ENCODE measurements at regions not wholly inside any gene's neighbourhood (a gene's known extent, or its start where the extent isn't known, plus 50 kb on each side); places are given as distances from the start of the nearest gene placed in this dataset.
"Not testable (repeated sequence)": the region's sequence is repeated elsewhere in the genome, so short reads cannot be mapped to it uniquely, and the experiment has no call there.

- no peak overlapping the region for H3K27ac ChIP-seq (ENCODE audit: low read length)
- H3K9ac ChIP-seq (ENCODE audit: low read depth, low read length) = no peak overlapping the region
- H3K4me3 ChIP-seq (ENCODE audit: low read length) = no peak overlapping the region
- no peaks in the 10 kb centered on the region for H3K4me1 ChIP-seq (ENCODE audit: insufficient read depth, low read length)
- no peaks in the 10 kb centered on the region for H3K27me3 ChIP-seq (ENCODE audit: insufficient read depth, low read length)
- H3K9me3 ChIP-seq (ENCODE audit: insufficient read depth, low read depth, low read length) = peaks cover 12% of the 10 kb centered on the region
- no peaks in the 10 kb centered on the region for H3K36me3 ChIP-seq (ENCODE audit: insufficient read depth, low read depth, low read length)
Observed at GRCh38 chr5:113721171-113721570, 207.7 kb downstream of the YTHDC2 start.

- H3K4me3 ChIP-seq (ENCODE audit: low read length) = no peak overlapping the region
- no peaks in the 10 kb centered on the region for H3K9me3 ChIP-seq (ENCODE audit: insufficient read depth, low read depth, low read length)
- H3K9ac ChIP-seq (ENCODE audit: low read depth, low read length) = no peak overlapping the region
- H3K4me1 ChIP-seq (ENCODE audit: insufficient read depth, low read length) = no peaks in the 10 kb centered on the region
- no peaks in the 10 kb centered on the region for H3K27me3 ChIP-seq (ENCODE audit: insufficient read depth, low read length)
- no peaks in the 10 kb centered on the region for H3K36me3 ChIP-seq (ENCODE audit: insufficient read depth, low read depth, low read length)
- no peak overlapping the region for H3K27ac ChIP-seq (ENCODE audit: low read length)
Observed at GRCh38 chr5:113723021-113723420, 209.5 kb downstream of the YTHDC2 start.

DNA sequence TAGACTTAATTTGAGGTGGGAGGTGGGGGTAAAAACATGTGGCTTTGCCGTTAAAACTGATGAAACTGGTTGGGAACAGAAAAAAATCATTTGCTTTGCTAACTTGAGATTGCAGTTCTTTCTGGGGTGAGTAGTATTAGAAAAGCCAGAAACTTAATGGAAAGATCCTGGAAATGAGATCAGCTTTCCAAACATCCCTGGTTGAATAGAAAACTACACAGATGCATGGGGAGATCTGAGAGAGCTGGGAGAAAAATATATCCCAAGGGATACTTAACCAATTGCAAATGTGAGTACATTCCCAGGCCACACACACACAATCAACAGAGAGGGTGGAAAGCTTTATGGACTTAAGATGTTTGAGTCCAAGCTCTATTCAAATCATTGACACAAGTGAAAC lies 222.3 kb downstream of the YTHDC2 start:
- no peaks in the 10 kb centered on the region for H3K9me3 ChIP-seq (ENCODE audit: insufficient read depth, low read depth, low read length)
- no peaks in the 10 kb centered on the region for H3K4me1 ChIP-seq (ENCODE audit: insufficient read depth, low read length)
- H3K9ac ChIP-seq (ENCODE audit: low read depth, low read length) = no peak overlapping the region
- H3K4me3 ChIP-seq (ENCODE audit: low read length) = no peak overlapping the region
- no peaks in the 10 kb centered on the region for H3K27me3 ChIP-seq (ENCODE audit: insufficient read depth, low read length)
- H3K27ac ChIP-seq (ENCODE audit: low read length) = no peak overlapping the region
- no peaks in the 10 kb centered on the region for H3K36me3 ChIP-seq (ENCODE audit: insufficient read depth, low read depth, low read length)

DNA sequence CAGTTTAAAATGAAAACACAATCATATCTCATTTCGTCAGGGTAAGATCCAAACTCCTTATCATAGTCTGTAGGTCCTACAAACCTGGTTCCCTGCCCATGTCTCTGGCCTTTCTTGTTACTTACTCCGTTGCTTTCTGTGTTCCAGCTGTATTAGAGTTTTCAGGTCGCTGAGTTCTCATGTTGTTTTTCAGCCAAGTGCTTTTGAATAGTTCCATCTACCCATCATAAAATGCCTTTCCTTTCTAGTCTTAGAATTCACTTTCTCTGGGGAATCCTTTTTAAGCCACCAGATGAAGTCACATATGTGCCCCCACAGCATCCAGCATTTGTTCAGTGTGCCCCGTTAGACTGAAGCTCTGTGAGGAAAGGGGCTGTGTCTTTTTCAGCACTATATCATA lies 228.7 kb downstream of the YTHDC2 start:
- no peaks in the 10 kb centered on the region for H3K4me1 ChIP-seq (ENCODE audit: insufficient read depth, low read length)

GRCh38 chr5:113742639-113743038 lies 229.1 kb downstream of the YTHDC2 start:
- Histone ChIP-seq H3K9me3 (ENCODE audit: insufficient read depth, low read depth, low read length) (no peaks in the 10 kb centered on the region), H3K27ac (ENCODE audit: low read length) (no peak overlapping the region), H3K27me3 (ENCODE audit: insufficient read depth, low read length) (no peaks in the 10 kb centered on the region), H3K4me1 (ENCODE audit: insufficient read depth, low read length) (no peaks in the 10 kb centered on the region), H3K36me3 (ENCODE audit: insufficient read depth, low read depth, low read length) (no peaks in the 10 kb centered on the region), H3K9ac (ENCODE audit: low read depth, low read length) (no peak overlapping the region), H3K4me3 (ENCODE audit: low read length) (no peak overlapping the region)

More for the DNA sequence above, 228.7 kb downstream of the YTHDC2 start:
- Histone ChIP-seq H3K9ac (ENCODE audit: low read depth, low read length) (no peak overlapping the region), H3K9me3 (ENCODE audit: insufficient read depth, low read depth, low read length) (no peaks in the 10 kb centered on the region), H3K4me3 (ENCODE audit: low read length) (no peak overlapping the region), H3K27ac (ENCODE audit: low read length) (no peak overlapping the region), H3K36me3 (ENCODE audit: insufficient read depth, low read depth, low read length) (no peaks in the 10 kb centered on the region), H3K27me3 (ENCODE audit: insufficient read depth, low read length) (no peaks in the 10 kb centered on the region)

GRCh38 chr5:113748403-113748802 lies 234.9 kb downstream of the YTHDC2 start:
- Histone ChIP-seq H3K27me3 (ENCODE audit: insufficient read depth, low read length) (no peaks in the 10 kb centered on the region), H3K9me3 (ENCODE audit: insufficient read depth, low read depth, low read length) (no peaks in the 10 kb centered on the region), H3K27ac (ENCODE audit: low read length) (no peak overlapping the region), H3K4me1 (ENCODE audit: insufficient read depth, low read length) (peaks cover 8% of the 10 kb centered on the region; the same call in 1 of the 2 replicates), H3K4me3 (ENCODE audit: low read length) (no peak overlapping the region), H3K36me3 (ENCODE audit: insufficient read depth, low read depth, low read length) (no peaks in the 10 kb centered on the region), H3K9ac (ENCODE audit: low read depth, low read length) (no peak overlapping the region)

DNA sequence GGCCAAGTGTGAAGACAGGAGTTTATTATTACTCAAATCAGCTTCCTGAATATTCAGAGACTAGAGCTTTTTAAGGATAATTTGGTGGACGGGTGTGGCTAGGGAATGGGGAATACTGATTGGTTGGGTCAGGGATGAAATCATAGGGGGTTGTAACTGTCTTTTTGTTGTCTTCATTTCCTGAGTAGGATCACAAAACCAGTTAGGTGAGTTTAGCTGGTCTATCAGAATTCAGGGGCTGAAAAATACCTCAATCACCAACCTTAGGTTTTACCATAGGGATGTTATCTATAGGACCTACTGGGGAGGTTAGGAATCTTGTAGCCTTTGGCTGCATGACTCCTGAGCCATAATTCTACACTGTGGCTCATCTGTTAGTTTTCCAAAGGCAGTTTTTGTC lies 235.8 kb downstream of the YTHDC2 start:
- Histone ChIP-seq H3K4me1 (ENCODE audit: insufficient read depth, low read length) (peaks cover 8% of the 10 kb centered on the region; the same call in 1 of the 2 replicates), H3K9me3 (ENCODE audit: insufficient read depth, low read depth, low read length) (no peaks in the 10 kb centered on the region), H3K9ac (ENCODE audit: low read depth, low read length) (no peak overlapping the region), H3K36me3 (ENCODE audit: insufficient read depth, low read depth, low read length) (no peaks in the 10 kb centered on the region), H3K4me3 (ENCODE audit: low read length) (no peak overlapping the region), H3K27ac (ENCODE audit: low read length) (no peak overlapping the region), H3K27me3 (ENCODE audit: insufficient read depth, low read length) (no peaks in the 10 kb centered on the region)

DNA sequence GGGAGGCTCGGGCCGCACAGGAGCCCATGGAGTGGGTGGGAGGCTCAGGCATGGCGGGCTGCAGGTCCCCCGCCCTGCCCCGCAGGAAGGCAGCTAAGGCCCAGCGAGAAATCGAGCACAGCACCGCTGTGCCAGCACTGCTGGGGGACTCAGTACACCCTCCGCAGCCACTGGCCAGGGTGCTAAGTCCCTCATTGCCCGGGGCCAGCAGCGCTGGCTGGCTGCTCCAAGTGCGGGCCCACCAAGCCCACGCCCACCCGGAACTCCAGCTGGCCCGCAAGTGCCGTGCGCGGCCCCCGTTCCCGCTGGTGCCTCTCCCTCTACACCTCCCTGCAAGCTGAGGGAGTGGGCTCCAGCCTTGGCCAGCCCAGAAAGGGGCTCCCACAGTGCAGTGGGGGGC lies 239.7 kb downstream of the YTHDC2 start:
- not testable (repeated sequence) for H3K27me3 ChIP-seq (ENCODE audit: insufficient read depth, low read length); H3K9me3 ChIP-seq (ENCODE audit: insufficient read depth, low read depth, low read length)

GRCh38 chr5:113755516-113755915 lies 242.0 kb downstream of the YTHDC2 start:
- no peak overlapping the region for H3K4me3 ChIP-seq (ENCODE audit: low read length)
- H3K36me3 ChIP-seq (ENCODE audit: insufficient read depth, low read depth, low read length) = no peaks in the 10 kb centered on the region
- H3K27ac ChIP-seq (ENCODE audit: low read length) = no peak overlapping the region
- H3K9ac ChIP-seq (ENCODE audit: low read depth, low read length) = no peak overlapping the region
- H3K9me3 ChIP-seq (ENCODE audit: insufficient read depth, low read depth, low read length) = no peaks in the 10 kb centered on the region; the same call in 1 of the 2 replicates
- H3K4me1 ChIP-seq (ENCODE audit: insufficient read depth, low read length) = peaks cover 4% of the 10 kb centered on the region; the same call in 1 of the 2 replicates
- H3K27me3 ChIP-seq (ENCODE audit: insufficient read depth, low read length) = no peaks in the 10 kb centered on the region

More for the DNA sequence above, 239.7 kb downstream of the YTHDC2 start:
- not testable (repeated sequence) for H3K27ac ChIP-seq (ENCODE audit: low read length); H3K36me3 ChIP-seq (ENCODE audit: insufficient read depth, low read depth, low read length); H3K4me1 ChIP-seq (ENCODE audit: insufficient read depth, low read length); H3K4me3 ChIP-seq (ENCODE audit: low read length); H3K9ac ChIP-seq (ENCODE audit: low read depth, low read length)

- Histone ChIP-seq H3K9ac (ENCODE audit: low read depth, low read length) (no peak overlapping the region), H3K27me3 (ENCODE audit: insufficient read depth, low read length) (no peaks in the 10 kb centered on the region), H3K27ac (ENCODE audit: low read length) (no peak overlapping the region), H3K4me1 (ENCODE audit: insufficient read depth, low read length) (peaks cover 4% of the 10 kb centered on the region; the same call in 1 of the 2 replicates), H3K36me3 (ENCODE audit: insufficient read depth, low read depth, low read length) (no peaks in the 10 kb centered on the region), H3K4me3 (ENCODE audit: low read length) (no peak overlapping the region), H3K9me3 (ENCODE audit: insufficient read depth, low read depth, low read length) (no peaks in the 10 kb centered on the region; the same call in 1 of the 2 replicates)
Observed at GRCh38 chr5:113757508-113757907, 244.0 kb downstream of the YTHDC2 start.

DNA sequence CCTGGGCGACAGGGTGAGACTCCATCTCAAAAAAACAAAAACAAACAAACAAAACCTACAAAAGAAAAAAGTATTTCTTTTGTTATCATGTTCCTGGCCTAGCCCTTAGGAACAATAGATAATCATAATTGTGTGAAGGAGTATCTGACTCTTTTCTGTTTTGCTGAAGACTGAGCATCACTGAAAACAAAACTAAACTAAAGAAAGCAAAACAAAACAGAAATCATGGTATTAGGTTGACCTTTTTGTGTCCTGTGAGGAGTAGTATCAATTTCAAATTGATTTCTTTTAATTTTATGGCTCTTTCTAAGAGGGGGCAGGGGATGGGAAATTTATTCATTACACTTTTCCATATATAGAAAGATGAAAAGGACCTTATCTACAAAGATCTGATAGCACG lies 246.0 kb downstream of the YTHDC2 start:
- H3K4me1 ChIP-seq (ENCODE audit: insufficient read depth, low read length) = peaks cover 4% of the 10 kb centered on the region; the same call in 1 of the 2 replicates
- H3K9ac ChIP-seq (ENCODE audit: low read depth, low read length) = no peak overlapping the region
- H3K36me3 ChIP-seq (ENCODE audit: insufficient read depth, low read depth, low read length) = no peaks in the 10 kb centered on the region
- H3K9me3 ChIP-seq (ENCODE audit: insufficient read depth, low read depth, low read length) = no peaks in the 10 kb centered on the region; the same call in 1 of the 2 replicates
- no peaks in the 10 kb centered on the region for H3K27me3 ChIP-seq (ENCODE audit: insufficient read depth, low read length)
- no peak overlapping the region for H3K27ac ChIP-seq (ENCODE audit: low read length)
- H3K4me3 ChIP-seq (ENCODE audit: low read length) = no peak overlapping the region

- H3K9ac ChIP-seq (ENCODE audit: low read depth, low read length) = no peak overlapping the region
- no peaks in the 10 kb centered on the region for H3K27me3 ChIP-seq (ENCODE audit: insufficient read depth, low read length)
- H3K4me3 ChIP-seq (ENCODE audit: low read length) = no peak overlapping the region
- no peaks in the 10 kb centered on the region for H3K36me3 ChIP-seq (ENCODE audit: insufficient read depth, low read depth, low read length)
- no peaks in the 10 kb centered on the region; the same call in 1 of the 2 replicates for H3K9me3 ChIP-seq (ENCODE audit: insufficient read depth, low read depth, low read length)
- peaks cover 4% of the 10 kb centered on the region; the same call in 1 of the 2 replicates for H3K4me1 ChIP-seq (ENCODE audit: insufficient read depth, low read length)
- no peak overlapping the region for H3K27ac ChIP-seq (ENCODE audit: low read length)
Observed at GRCh38 chr5:113760486-113760885, 247.0 kb downstream of the YTHDC2 start.

All from iPS-20b (cell line).